ENCODE measurements at regions not wholly inside any gene's neighbourhood (a gene's known extent, or its start where the extent isn't known, plus 50 kb on each side); places are given as distances from the start of the nearest gene placed in this dataset.
"Not testable (repeated sequence)": the region's sequence is repeated elsewhere in the genome, so short reads cannot be mapped to it uniquely, and the experiment has no call there.

GRCh38 chr2:38243186-38243880 is 133.7 kb downstream of the ATL2 start:
- Mint-ChIP-seq H3K4me1 (peaks cover 3% of the 10 kb centered on the region), H3K27me3 (no peaks in the 10 kb centered on the region), H3K36me3 (ENCODE audit: low read depth) (no peaks in the 10 kb centered on the region), H3K27ac (no peak overlapping the region), H3K4me3 (no peak overlapping the region)
- ATAC-seq (no peak), DNase-seq (no peak)
- no peaks in the 10 kb centered on the region for H3K9me3 ChIP-seq (ENCODE audit: control insufficient read depth, low read length, poor library complexity, severe bottlenecking)

GRCh38 chr2:38239452-38239851 is 137.6 kb downstream of the ATL2 start:
- no peaks in the 10 kb centered on the region for H3K9me3 ChIP-seq (ENCODE audit: control insufficient read depth, low read length, poor library complexity, severe bottlenecking)
- H3K36me3 Mint-ChIP-seq (ENCODE audit: low read depth): peaks cover 4% of the 10 kb centered on the region
- DNase-seq: no peak
- ATAC-seq: no peak
- no peak overlapping the region for H3K4me3 Mint-ChIP-seq
- no peak overlapping the region for H3K27ac Mint-ChIP-seq
- H3K4me1 Mint-ChIP-seq: no peaks in the 10 kb centered on the region
- H3K27me3 Mint-ChIP-seq: no peaks in the 10 kb centered on the region

- not testable (repeated sequence) for H3K27me3 Mint-ChIP-seq; H3K27ac Mint-ChIP-seq; H3K4me1 Mint-ChIP-seq; DNase-seq; H3K4me3 Mint-ChIP-seq; ATAC-seq; H3K36me3 Mint-ChIP-seq (ENCODE audit: low read depth); H3K9me3 ChIP-seq (ENCODE audit: control insufficient read depth, low read length, poor library complexity, severe bottlenecking)
These were observed 138.4 kb downstream of the ATL2 start for GRCh38 chr2:38238705-38239104.

DNA sequence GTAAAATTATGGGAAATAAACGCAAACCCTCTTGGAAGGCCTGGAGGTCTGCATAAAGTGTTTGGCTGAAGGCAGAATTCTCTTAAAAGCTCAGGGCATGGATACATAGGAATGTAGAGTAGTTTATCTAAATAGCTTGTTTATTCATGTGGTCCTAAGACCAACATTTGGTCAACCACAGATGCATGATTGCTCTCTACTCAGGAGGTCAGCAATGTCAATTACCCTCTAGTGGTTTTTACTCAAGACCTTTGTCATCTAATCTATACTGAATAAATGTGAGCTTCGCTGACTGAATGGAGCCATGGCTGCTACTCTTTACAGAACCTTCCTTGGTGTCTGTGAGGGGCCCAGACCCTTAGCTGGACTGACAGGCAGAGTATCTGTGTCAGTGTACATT is 139.8 kb downstream of the ATL2 start:
- Mint-ChIP-seq H3K27me3 (peaks cover 20% of the 10 kb centered on the region), H3K4me1 (peaks cover 2% of the 10 kb centered on the region)
- no peak for ATAC-seq

DNA sequence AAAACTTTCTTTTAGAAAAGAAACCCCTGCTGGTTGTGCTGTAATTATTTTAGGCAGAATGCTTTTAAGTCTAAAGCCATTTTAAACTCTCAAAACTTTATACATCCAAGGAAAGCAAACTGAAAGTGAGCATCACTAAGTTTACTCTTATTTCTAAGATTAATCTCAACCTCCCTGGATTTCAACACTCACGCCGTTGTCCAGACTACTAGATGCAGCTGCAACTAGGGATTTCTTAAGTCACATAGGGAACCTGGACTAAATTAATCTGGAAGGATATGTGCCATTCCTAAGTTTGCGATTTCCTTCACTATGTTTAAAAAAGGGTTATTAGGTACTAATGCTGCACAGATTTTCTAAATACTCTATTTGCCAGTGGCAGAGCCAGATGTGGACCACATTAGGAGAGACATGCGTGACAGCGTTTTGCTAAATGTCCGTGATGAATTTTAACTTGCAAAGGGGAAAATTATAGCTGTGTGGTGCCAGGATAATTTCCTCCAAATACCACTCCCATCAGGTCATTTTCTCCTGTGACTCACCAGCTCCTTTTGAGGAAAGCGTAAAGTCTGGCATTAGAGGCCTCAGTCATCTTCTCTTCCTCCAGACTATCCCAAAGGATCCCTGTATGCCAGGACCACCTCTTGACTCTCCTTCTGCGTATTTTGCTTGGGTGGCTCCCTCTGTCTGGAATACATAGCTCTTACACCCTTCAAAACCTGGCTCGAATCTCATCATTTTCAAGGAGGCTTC is 143.7 kb downstream of the ATL2 start:
- ATAC-seq (no peak), DNase-seq (no peak)
- Mint-ChIP-seq H3K27me3 (peaks cover 34% of the 10 kb centered on the region), H3K36me3 (ENCODE audit: low read depth) (peaks cover 4% of the 10 kb centered on the region), H3K4me3 (no peak overlapping the region), H3K4me1 (peaks cover 2% of the 10 kb centered on the region), H3K27ac (no peak overlapping the region)
- no peaks in the 10 kb centered on the region for H3K9me3 ChIP-seq (ENCODE audit: control insufficient read depth, low read length, poor library complexity, severe bottlenecking)

More for the DNA sequence above, 139.8 kb downstream of the ATL2 start:
- H3K36me3 Mint-ChIP-seq (ENCODE audit: low read depth): peaks cover 4% of the 10 kb centered on the region
- H3K27ac Mint-ChIP-seq: no peak overlapping the region
- H3K9me3 ChIP-seq (ENCODE audit: control insufficient read depth, low read length, poor library complexity, severe bottlenecking): no peaks in the 10 kb centered on the region
- DNase-seq: no peak
- no peak overlapping the region for H3K4me3 Mint-ChIP-seq

DNA sequence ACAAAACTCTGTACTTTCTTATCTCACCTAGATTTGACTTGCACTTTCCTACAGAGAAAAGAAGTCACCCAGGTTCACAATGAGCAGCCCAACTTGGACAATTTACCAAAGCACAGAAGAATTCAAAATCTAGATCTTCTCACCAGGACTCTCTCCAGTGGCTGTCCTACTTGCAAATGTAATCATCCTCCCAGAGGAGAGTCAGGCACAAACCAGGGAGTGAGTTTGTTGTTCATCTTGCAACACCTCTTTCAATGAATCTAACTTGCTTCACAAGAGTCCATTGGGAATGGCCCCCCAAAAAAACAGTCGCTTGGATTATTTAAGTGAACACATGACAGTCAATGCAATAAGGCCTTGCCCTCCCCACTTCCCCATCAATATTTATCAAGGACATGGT is 144.6 kb downstream of the ATL2 start:
- H3K9me3 ChIP-seq (ENCODE audit: control insufficient read depth, low read length, poor library complexity, severe bottlenecking): no peaks in the 10 kb centered on the region
- H3K27me3 Mint-ChIP-seq: peaks cover 34% of the 10 kb centered on the region
- H3K36me3 Mint-ChIP-seq (ENCODE audit: low read depth): peaks cover 4% of the 10 kb centered on the region
- peaks cover 2% of the 10 kb centered on the region for H3K4me1 Mint-ChIP-seq
- H3K27ac Mint-ChIP-seq: no peak overlapping the region
- no peak overlapping the region for H3K4me3 Mint-ChIP-seq
- DNase-seq (no peak), ATAC-seq (no peak)

DNA sequence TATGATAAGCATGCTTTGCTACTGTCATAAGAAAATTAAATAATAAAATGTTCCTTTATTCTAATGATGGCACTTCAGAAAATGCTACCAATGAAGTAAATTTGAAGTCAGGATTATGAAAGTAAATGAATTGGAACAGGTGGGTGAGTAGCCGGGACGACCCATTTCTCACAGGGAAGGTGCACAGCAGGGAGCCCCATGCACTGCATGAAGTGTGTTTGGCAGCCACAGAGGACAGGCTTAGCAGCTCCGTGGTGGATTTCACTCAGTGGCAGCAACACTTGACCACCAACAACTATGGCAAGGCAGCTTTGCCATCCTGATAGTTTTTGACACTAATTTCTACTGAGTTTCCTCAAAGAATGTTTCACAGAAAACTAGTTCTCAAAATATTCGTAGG is 146.3 kb downstream of the ATL2 start:
- Mint-ChIP-seq H3K27ac (no peak overlapping the region), H3K4me3 (no peak overlapping the region), H3K4me1 (peaks cover 2% of the 10 kb centered on the region), H3K27me3 (peaks cover 41% of the 10 kb centered on the region), H3K36me3 (ENCODE audit: low read depth) (no peaks in the 10 kb centered on the region)
- DNase-seq (no peak), ATAC-seq (no peak)
- no peaks in the 10 kb centered on the region for H3K9me3 ChIP-seq (ENCODE audit: control insufficient read depth, low read length, poor library complexity, severe bottlenecking)

DNA sequence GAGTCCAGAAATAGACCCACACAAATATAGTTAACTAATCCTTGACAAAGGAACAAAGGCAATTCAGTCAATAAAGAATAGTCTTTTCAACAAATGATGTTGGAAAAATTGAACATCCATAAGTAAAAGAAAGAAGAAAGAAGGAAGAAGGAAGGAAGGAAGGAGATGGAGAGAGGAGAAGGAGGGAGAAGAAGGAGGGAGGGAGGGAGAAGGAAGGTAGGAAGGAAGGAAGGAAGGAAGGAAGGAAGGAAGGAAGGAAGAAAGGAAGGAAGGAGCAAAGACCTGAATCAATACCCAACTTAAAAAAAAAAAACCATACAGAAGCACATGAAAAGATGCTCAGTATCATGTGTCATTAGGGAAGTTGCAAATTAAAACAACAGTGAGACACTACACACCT is 148.3 kb downstream of the ATL2 start:
- no peaks in the 10 kb centered on the region for H3K4me1 Mint-ChIP-seq
- no peaks in the 10 kb centered on the region for H3K9me3 ChIP-seq (ENCODE audit: control insufficient read depth, low read length, poor library complexity, severe bottlenecking)
- no peak for DNase-seq
- H3K4me3 Mint-ChIP-seq: no peak overlapping the region
- H3K36me3 Mint-ChIP-seq (ENCODE audit: low read depth): no peaks in the 10 kb centered on the region
- no peak overlapping the region for H3K27ac Mint-ChIP-seq
- no peak for ATAC-seq
- H3K27me3 Mint-ChIP-seq: peaks cover 54% of the 10 kb centered on the region

DNA sequence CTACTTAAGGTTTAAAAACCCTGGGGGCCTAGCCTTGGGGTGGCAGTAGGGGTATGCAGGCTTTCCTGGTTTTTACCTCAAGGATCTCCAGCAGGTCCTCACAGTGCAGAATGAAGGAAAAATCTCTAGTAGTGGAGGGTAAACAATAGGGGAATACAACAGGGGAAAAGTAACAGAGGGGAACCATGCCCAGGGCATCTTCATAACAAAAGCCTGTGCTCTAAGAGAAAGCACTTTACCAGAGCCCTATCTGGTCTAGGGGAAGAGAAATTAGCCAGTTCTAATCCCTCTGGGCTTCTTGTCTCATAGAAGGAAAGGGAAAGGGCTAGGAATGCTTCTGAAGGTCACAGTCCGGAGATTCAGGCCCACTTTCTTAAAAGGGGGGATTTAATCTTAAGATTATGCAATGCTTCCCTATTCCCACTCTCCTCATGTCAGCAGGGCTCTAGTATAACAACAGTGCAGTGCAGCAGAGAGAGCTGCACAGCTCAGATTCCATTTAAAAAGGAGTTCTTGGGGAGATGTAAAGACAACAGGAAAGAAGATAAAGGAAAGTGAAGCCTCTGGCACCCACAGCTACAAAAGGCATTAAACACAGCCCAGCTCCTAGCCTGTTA is 149.0 kb upstream of the CYP1B1 start:
- H3K4me1 Mint-ChIP-seq: no peaks in the 10 kb centered on the region
- H3K27ac Mint-ChIP-seq: no peak overlapping the region
- H3K9me3 ChIP-seq (ENCODE audit: control insufficient read depth, low read length, poor library complexity, severe bottlenecking): no peaks in the 10 kb centered on the region
- peaks cover 38% of the 10 kb centered on the region for H3K27me3 Mint-ChIP-seq
- DNase-seq (no peak), ATAC-seq (no peak)
- no peaks in the 10 kb centered on the region for H3K36me3 Mint-ChIP-seq (ENCODE audit: low read depth)
- no peak overlapping the region for H3K4me3 Mint-ChIP-seq

- H3K27me3 Mint-ChIP-seq: peaks cover 39% of the 10 kb centered on the region
These were observed 148.2 kb upstream of the CYP1B1 start for GRCh38 chr2:38224181-38224580.

DNA sequence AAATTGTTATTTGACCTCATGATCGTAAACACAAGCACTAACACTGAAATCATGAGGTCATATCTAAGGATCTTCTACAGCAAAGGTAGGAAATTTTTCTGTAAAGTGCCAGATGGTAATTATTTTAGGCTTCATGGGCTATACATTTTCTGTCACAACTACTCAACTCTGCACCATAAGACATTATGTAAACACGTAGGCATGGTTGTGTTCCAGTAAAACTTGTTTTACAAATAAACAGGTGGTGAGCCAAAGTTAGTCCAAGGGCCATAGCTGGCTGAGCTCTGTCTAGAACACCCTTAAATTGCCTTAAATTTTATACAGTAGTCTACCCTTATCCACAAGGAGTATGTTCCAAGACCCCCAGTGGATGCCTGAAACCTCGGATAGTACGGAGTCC is 147.3 kb upstream of the CYP1B1 start:
- no peaks in the 10 kb centered on the region for H3K9me3 ChIP-seq (ENCODE audit: control insufficient read depth, low read length, poor library complexity, severe bottlenecking)
- no peak overlapping the region for H3K27ac Mint-ChIP-seq
- no peaks in the 10 kb centered on the region for H3K36me3 Mint-ChIP-seq (ENCODE audit: low read depth)
- DNase-seq (no peak), ATAC-seq (no peak)
- no peaks in the 10 kb centered on the region for H3K4me1 Mint-ChIP-seq
- no peak overlapping the region for H3K4me3 Mint-ChIP-seq
- H3K27me3 Mint-ChIP-seq: peaks cover 48% of the 10 kb centered on the region

More at GRCh38 chr2:38224181-38224580, 148.2 kb upstream of the CYP1B1 start:
- DNase-seq (no peak), ATAC-seq (no peak)
- Mint-ChIP-seq H3K27ac (no peak overlapping the region), H3K36me3 (ENCODE audit: low read depth) (no peaks in the 10 kb centered on the region), H3K4me1 (no peaks in the 10 kb centered on the region), H3K4me3 (no peak overlapping the region)
- H3K9me3 ChIP-seq (ENCODE audit: control insufficient read depth, low read length, poor library complexity, severe bottlenecking): no peaks in the 10 kb centered on the region

DNA sequence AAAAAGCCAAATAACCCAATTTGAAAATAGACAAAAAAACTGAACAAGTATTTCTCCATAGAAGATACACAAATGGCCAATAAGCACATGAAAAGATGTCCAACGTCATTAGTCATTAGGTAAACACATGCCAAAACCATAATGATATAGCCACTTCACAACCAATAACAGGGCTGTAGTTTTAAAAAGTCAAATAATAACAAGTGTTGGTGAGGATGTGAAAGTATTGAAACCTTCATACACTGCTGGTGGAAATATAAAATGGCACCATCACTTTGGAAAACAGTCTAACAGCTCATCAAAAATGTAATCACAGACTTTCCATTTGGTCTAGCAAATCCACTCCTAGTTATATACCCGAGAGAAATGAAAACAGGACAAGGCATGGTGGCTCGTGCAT is 144.2 kb upstream of the CYP1B1 start:
- peaks cover 39% of the 10 kb centered on the region for H3K27me3 Mint-ChIP-seq
- no peaks in the 10 kb centered on the region for H3K9me3 ChIP-seq (ENCODE audit: control insufficient read depth, low read length, poor library complexity, severe bottlenecking)
- DNase-seq (no peak), ATAC-seq (no peak)
- H3K4me3 Mint-ChIP-seq: no peak overlapping the region
- H3K27ac Mint-ChIP-seq: no peak overlapping the region
- no peaks in the 10 kb centered on the region for H3K36me3 Mint-ChIP-seq (ENCODE audit: low read depth)
- no peaks in the 10 kb centered on the region for H3K4me1 Mint-ChIP-seq

DNA sequence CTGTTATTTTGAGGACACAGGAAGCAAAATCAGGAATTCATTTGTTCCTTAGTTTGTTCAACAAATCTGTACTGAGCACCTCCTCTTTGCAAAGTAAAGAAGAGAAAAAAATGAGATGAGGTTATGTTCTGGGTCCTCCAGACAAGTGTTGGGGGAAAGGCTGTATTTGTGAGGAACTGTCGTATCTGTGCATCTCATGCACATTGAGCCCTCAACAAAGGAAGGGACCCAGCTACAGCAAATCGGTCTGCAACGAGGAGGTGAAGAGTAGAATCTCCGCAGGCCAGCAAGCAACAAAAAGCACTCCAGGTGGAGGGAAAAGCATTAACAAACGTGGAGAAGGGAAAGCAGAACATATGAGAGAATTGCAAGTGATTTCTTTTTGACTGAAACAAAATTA is 143.0 kb upstream of the CYP1B1 start:
- no peaks in the 10 kb centered on the region for H3K9me3 ChIP-seq (ENCODE audit: control insufficient read depth, low read length, poor library complexity, severe bottlenecking)
- no peak overlapping the region for H3K27ac Mint-ChIP-seq
- DNase-seq: no peak

More for the DNA sequence above, 143.0 kb upstream of the CYP1B1 start:
- no peak for ATAC-seq
- Mint-ChIP-seq H3K36me3 (ENCODE audit: low read depth) (no peaks in the 10 kb centered on the region), H3K4me1 (peaks cover 3% of the 10 kb centered on the region), H3K27me3 (peaks cover 28% of the 10 kb centered on the region), H3K4me3 (no peak overlapping the region)
